IMR-90 (cell line): ENCODE measurements at regions not wholly inside any gene's neighbourhood (a gene's known extent, or its start where the extent isn't known, plus 50 kb on each side); places are given as distances from the start of the nearest gene placed in this dataset.

Experiments
- ATAC-seq: fragments of 200-7000 bp; cut with Tn5 transposase; 2 replicates; pipeline ENCODE4 v1.9.1; 2020; ENCODE audit warnings: low read depth, mild to moderate bottlenecking, moderate library complexity
- BruUV-seq: library from RNA; stranded (reverse); fragments of 400-500 nt; replicated peaks from 2 replicates; lab custom pipeline; 2021; lab: Mats Ljungman, UMichigan
- CTCF ChIA-PET: fragments of 300-600 bp; formaldehyde crosslinking; extraction: SDS; loops from one replicate; lab custom pipeline; 2021; ENCODE audit warnings: antibody characterized with exemption; lab: Yijun Ruan, JAX
- POLR2A ChIA-PET: fragments of 300-600 bp; sonication (Branson Sonifier 250); formaldehyde crosslinking; loops from one replicate; lab custom pipeline; 2022; ENCODE audit warnings: antibody characterized with exemption; ENCODE audit not compliant: unreplicated experiment; lab: Charles Lee
- DNase-seq: peaks from one replicate; pipeline ENCODE4 v3.0.0; 2013
- H2AFZ ChIP-seq: replicated peaks from 2 replicates; pipeline ENCODE3; 2013; ENCODE audit warnings: low read length, mild to moderate bottlenecking; ENCODE audit not compliant: poor library complexity
- H2AK5ac ChIP-seq: 2 replicates; pipeline ENCODE4 v1.6.1; 2013; ENCODE audit warnings: low read depth, low read length, inconsistent platforms
- H2AK9ac ChIP-seq: replicated peaks from 2 replicates; pipeline ENCODE3; 2013; ENCODE audit warnings: mild to moderate bottlenecking, low read depth, low read length, moderate library complexity; ENCODE audit not compliant: poor library complexity
- H2BK120ac ChIP-seq: 2 replicates; pipeline ENCODE4 v1.6.1; 2013; ENCODE audit warnings: low read depth, low read length, inconsistent platforms
- H2BK15ac ChIP-seq: 3 replicates; pipeline ENCODE4 v1.6.1; 2013; ENCODE audit warnings: low read depth, low read length, inconsistent platforms
- H2BK20ac ChIP-seq: 2 replicates; pipeline ENCODE4 v1.6.1; 2013; ENCODE audit warnings: low read depth, mild to moderate bottlenecking, inconsistent platforms, low read length, moderate library complexity
- H2BK5ac ChIP-seq: 2 replicates; pipeline ENCODE4 v1.6.1; 2013; ENCODE audit warnings: mild to moderate bottlenecking, low read depth, low read length, inconsistent platforms; ENCODE audit not compliant: poor library complexity, severe bottlenecking
- H3K14ac ChIP-seq: replicated peaks from 2 replicates; pipeline ENCODE4 v1.6.1; 2013; ENCODE audit warnings: low read depth, low read length, inconsistent platforms
- H3K18ac ChIP-seq: 2 replicates; pipeline ENCODE4 v1.6.1; 2013; ENCODE audit warnings: low read depth, low read length, control low read depth
- H3K23ac ChIP-seq: 2 replicates; pipeline ENCODE4 v1.6.1; 2013; ENCODE audit warnings: low read depth, low read length, inconsistent platforms
- H3K27ac ChIP-seq: 2 replicates; pipeline ENCODE4 v1.5.1; 2013; ENCODE audit warnings: mild to moderate bottlenecking, control low read depth, low read length; ENCODE audit not compliant: insufficient read depth
- H3K27me3 ChIP-seq: 2 replicates; pipeline ENCODE4 v1.6.1; 2013; ENCODE audit warnings: low read length; ENCODE audit not compliant: control insufficient read depth, insufficient read depth
- H3K36me3 ChIP-seq: 2 replicates; pipeline ENCODE4 v1.6.1; 2013; ENCODE audit warnings: low read length, mixed read lengths; ENCODE audit not compliant: control insufficient read depth, insufficient read depth
- H3K4ac ChIP-seq: 2 replicates; pipeline ENCODE4 v1.6.1; 2013; ENCODE audit warnings: low read depth, low read length, inconsistent platforms
- H3K4me1 ChIP-seq: 2 replicates; pipeline ENCODE4 v1.6.1; 2013; ENCODE audit warnings: low read length, mixed read lengths; ENCODE audit not compliant: control insufficient read depth, insufficient read depth
- H3K4me2 ChIP-seq: 2 replicates; pipeline ENCODE4 v1.6.1; 2013; ENCODE audit warnings: low read depth, mild to moderate bottlenecking, control low read depth, low read length, moderate library complexity
- H3K4me3 ChIP-seq: 2 replicates; pipeline ENCODE4 v1.5.1; 2013; ENCODE audit warnings: low read depth, mild to moderate bottlenecking, control low read depth, low read length, moderate library complexity; ENCODE audit not compliant: insufficient read depth
- H3K56ac ChIP-seq: 2 replicates; pipeline ENCODE4 v1.6.1; 2013; ENCODE audit warnings: low read length, inconsistent platforms; ENCODE audit not compliant: insufficient read depth; ENCODE audit errors: extremely low read depth
- H3K79me1 ChIP-seq, 2 experiments: 2 replicates each; pipeline ENCODE4 v1.6.1; 2013; ENCODE audit warnings: low read length in 2 of 2, inconsistent platforms in 1 of 2, low read depth in 1 of 2
- H3K9ac ChIP-seq: 2 replicates; pipeline ENCODE4 v1.6.1; 2013; ENCODE audit warnings: low read depth, low read length, control low read depth
- H3K9me1 ChIP-seq: 2 replicates; pipeline ENCODE4 v1.6.1; 2013; ENCODE audit warnings: low read length, inconsistent platforms; ENCODE audit not compliant: insufficient read depth
- H3K9me3 ChIP-seq: 2 replicates; pipeline ENCODE4 v1.6.1; 2013; ENCODE audit warnings: low read length; ENCODE audit not compliant: control insufficient read depth, insufficient read depth
- H4K20me1 ChIP-seq: 2 replicates; pipeline ENCODE4 v1.6.1; 2013; ENCODE audit warnings: low read length, inconsistent platforms; ENCODE audit not compliant: insufficient read depth
- H4K5ac ChIP-seq: 2 replicates; pipeline ENCODE4 v1.6.1; 2013; ENCODE audit warnings: mild to moderate bottlenecking, low read depth, low read length, control low read depth
- H4K8ac ChIP-seq, 2 experiments: 2 replicates each; pipeline ENCODE4 v1.6.1; 2013; ENCODE audit warnings: low read depth in 2 of 2, low read length in 2 of 2, control low read depth in 1 of 2, inconsistent platforms in 1 of 2
- H4K91ac ChIP-seq: 2 replicates; pipeline ENCODE4 v1.6.1; 2013; ENCODE audit warnings: low read depth, low read length, inconsistent platforms; ENCODE audit not compliant: insufficient read depth
- BHLHE40 ChIP-seq: fragments of 150-350 bp; IDR thresholded peaks from 2 replicates; pipeline ENCODE4 v1.6.1; 2016; ENCODE audit warnings: mild to moderate bottlenecking, low read depth, low read length
- CEBPB ChIP-seq: IDR thresholded peaks from 2 replicates; pipeline ENCODE4 v1.6.1; 2012; ENCODE audit warnings: low read depth, low read length, improper control_type of control experiment
- CHD1 ChIP-seq: IDR thresholded peaks from 2 replicates; pipeline ENCODE4 v1.6.1; 2012; ENCODE audit warnings: low read depth, low read length, improper control_type of control experiment
- CTCF ChIP-seq: conservative IDR thresholded peaks from 2 replicates; pipeline ENCODE4 v1.5.1; 2012; ENCODE audit warnings: mild to moderate bottlenecking, low read depth, low read length, improper control_type of control experiment
- ELK1 ChIP-seq: fragments of 150-350 bp; IDR thresholded peaks from 2 replicates; pipeline ENCODE4 v1.6.1; 2016; ENCODE audit warnings: low read depth, mild to moderate bottlenecking, low read length, moderate library complexity, borderline replicate concordance
- FOS ChIP-seq: fragments of 150-350 bp; IDR thresholded peaks from 2 replicates; pipeline ENCODE4 v1.6.1; 2016; ENCODE audit warnings: low read depth, low read length
- MAFK ChIP-seq: IDR thresholded peaks from 2 replicates; pipeline ENCODE4 v1.6.1; 2012; ENCODE audit warnings: low read depth, low read length, improper control_type of control experiment
- MAZ ChIP-seq: IDR thresholded peaks from 2 replicates; pipeline ENCODE4 v1.6.1; 2012; ENCODE audit warnings: low read depth, mild to moderate bottlenecking, low read length, improper control_type of control experiment, moderate library complexity, borderline replicate concordance
- MXI1 ChIP-seq: IDR thresholded peaks from 2 replicates; pipeline ENCODE4 v1.6.1; 2012; ENCODE audit warnings: low read depth, mild to moderate bottlenecking, low read length, moderate library complexity, borderline replicate concordance
- NFE2L2 ChIP-seq: fragments of 150-350 bp; IDR thresholded peaks from 2 replicates; pipeline ENCODE4 v1.6.1; 2016; ENCODE audit warnings: low read depth, mild to moderate bottlenecking, low read length
- POLR2A ChIP-seq: IDR thresholded peaks from 2 replicates; pipeline ENCODE4 v1.6.1; 2012; ENCODE audit warnings: mild to moderate bottlenecking, low read depth, low read length
- RAD21 ChIP-seq: IDR thresholded peaks from 2 replicates; pipeline ENCODE4 v1.6.1; 2012; ENCODE audit warnings: low read length, improper control_type of control experiment
- RCOR1 ChIP-seq: IDR thresholded peaks from 2 replicates; pipeline ENCODE4 v1.6.1; 2012; ENCODE audit warnings: mild to moderate bottlenecking, low read length, improper control_type of control experiment; ENCODE audit not compliant: insufficient replicate concordance
- RFX5 ChIP-seq: IDR thresholded peaks from 2 replicates; pipeline ENCODE4 v1.8.0; 2012; ENCODE audit warnings: low read depth, mild to moderate bottlenecking, low read length, moderate library complexity
- SMC3 ChIP-seq: fragments of 150-350 bp; IDR thresholded peaks from 2 replicates; pipeline ENCODE4 v1.6.1; 2016; ENCODE audit warnings: low read depth, mild to moderate bottlenecking, antibody characterized with exemption, low read length, moderate library complexity
- USF2 ChIP-seq: fragments of 150-350 bp; IDR thresholded peaks from 2 replicates; pipeline ENCODE4 v1.6.1; 2017; ENCODE audit warnings: mild to moderate bottlenecking, antibody characterized with exemption, low read length, low read depth
- WGBS, 2 experiments: methylation state at CpG; one replicate each; pipeline versions ENCODE4 v1.1.5 to v1.1.7; 2013; ENCODE audit warnings: missing lambda C conversion rate in 2 of 2; ENCODE audit not compliant: insufficient read length in 1 of 2; ENCODE audit errors: extremely low coverage in 2 of 2; 5-methylcytosine and 5-hydroxymethylcytosine counted together
- dilution Hi-C: fragments of 300-500 bp; cut with HindIII; formaldehyde crosslinking; loops from one replicate; pipeline ENCODE4 v1.14.3; 2018; ENCODE audit warnings: low sequenced_read_pairs; ENCODE audit not compliant: unreplicated experiment
- in situ Hi-C: fragments of 300-500 bp; cut with MboI; formaldehyde crosslinking; loops from 3 replicates; pipeline ENCODE4 v1.14.3; 2019; ENCODE audit warnings: low sequenced_read_pairs, inconsistent platforms, mixed read lengths
- intact Hi-C: fragments of 100-400 bp; cut with micrococcal nuclease; formaldehyde crosslinking; loops from 2 replicates; pipeline ENCODE4 v1.10.0; 2022

GRCh38 chr13:53941588-53942190 is 913.1 kb downstream of the OLFM4 start:
- Histone ChIP-seq H3K56ac (no peak overlapping the region), H2BK20ac (no peak overlapping the region), H2AK9ac (no peak overlapping the region), H3K27ac (no peak overlapping the region), H4K5ac (no peak overlapping the region), H2AK5ac (no peak overlapping the region), H3K23ac (no peak overlapping the region), H3K4me2 (no peak overlapping the region), H3K36me3 (no peaks in the 10 kb centered on the region), H3K9ac (no peak overlapping the region), H3K9me1 (no peaks in the 10 kb centered on the region), H2BK15ac (no peak overlapping the region), H3K18ac (no peak overlapping the region), H3K4ac (no peak overlapping the region), H3K27me3 (no peaks in the 10 kb centered on the region), H3K4me1 (no peaks in the 10 kb centered on the region), H3K9me3 (peaks cover 5% of the 10 kb centered on the region; the same call in 1 of the 2 replicates), H2AFZ (no peak overlapping the region), H3K14ac (no peak overlapping the region), H2BK120ac (no peak overlapping the region), H3K79me1 (no peaks in the 10 kb centered on the region), H2BK5ac (no peak overlapping the region), H4K91ac (no peak overlapping the region), H3K4me3 (no peak overlapping the region), H4K20me1 (no peaks in the 10 kb centered on the region), H4K8ac (no peak overlapping the region)
- intact Hi-C loops, result no loop called here
- POLR2A ChIA-PET, result no interaction called here
- CTCF ChIA-PET, result interaction anchor here (1.0 kb wide), 1 partner anchor 27 kb away, joined by 3 read pairs; no protein-coding TSS in a partner anchor
- TF ChIP-seq CEBPB (no peak), RAD21 (no peak), NFE2L2 (no peak), FOS (no peak), ELK1 (no peak), USF2 (no peak), CHD1 (no peak), CTCF (no peak), BHLHE40 (no peak), RCOR1 (no peak), SMC3 (no peak), MXI1 (no peak), MAFK (no peak), RFX5 (no peak), POLR2A (no peak), MAZ (no peak)
- dilution Hi-C loops, result no loop called here
- WGBS, 2 experiments, result no CpG with 5 or more reads among the region's 1 CpG
- in situ Hi-C loops, result no loop called here
- no TSS peak for BruUV-seq
- ATAC-seq (no peak), DNase-seq (no peak)
